ENCODE measurements at regions not wholly inside any gene's neighbourhood (a gene's known extent, or its start where the extent isn't known, plus 50 kb on each side); places are given as distances from the start of the nearest gene placed in this dataset.

DNA sequence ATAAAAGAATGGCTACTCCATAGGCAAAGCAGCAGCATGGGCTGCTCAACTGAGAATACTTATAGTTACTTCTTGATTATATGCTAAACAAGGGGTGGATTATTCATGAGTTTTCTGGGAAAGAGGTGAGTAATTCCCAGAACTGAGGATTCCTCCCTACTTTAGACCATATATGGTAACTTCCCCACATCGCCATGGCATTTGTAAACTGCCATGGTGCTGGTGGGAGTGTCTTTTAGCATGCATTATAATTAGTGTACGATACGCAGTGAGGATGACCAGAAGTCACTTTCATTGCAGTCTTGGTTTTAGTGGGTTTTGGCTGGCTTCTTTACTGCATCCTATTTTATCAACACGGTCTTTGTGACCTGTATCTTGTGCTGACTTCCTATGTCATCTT is 141.5 kb downstream of the MAGEB17 start:
- DNase-seq (ENCODE audit: extremely low spot score, unreplicated experiment) = no peak
- H3K36me3 Mint-ChIP-seq = no peaks in the 10 kb centered on the region
- H3K27me3 Mint-ChIP-seq = no peaks in the 10 kb centered on the region
- H3K9me3 Mint-ChIP-seq = no peaks in the 10 kb centered on the region
- H3K4me3 Mint-ChIP-seq = no peak overlapping the region
- H3K4me1 Mint-ChIP-seq (ENCODE audit: unreplicated experiment) = no peaks in the 10 kb centered on the region
- no peak overlapping the region for H3K27ac Mint-ChIP-seq
- TF ChIP-seq, protein P1, sequence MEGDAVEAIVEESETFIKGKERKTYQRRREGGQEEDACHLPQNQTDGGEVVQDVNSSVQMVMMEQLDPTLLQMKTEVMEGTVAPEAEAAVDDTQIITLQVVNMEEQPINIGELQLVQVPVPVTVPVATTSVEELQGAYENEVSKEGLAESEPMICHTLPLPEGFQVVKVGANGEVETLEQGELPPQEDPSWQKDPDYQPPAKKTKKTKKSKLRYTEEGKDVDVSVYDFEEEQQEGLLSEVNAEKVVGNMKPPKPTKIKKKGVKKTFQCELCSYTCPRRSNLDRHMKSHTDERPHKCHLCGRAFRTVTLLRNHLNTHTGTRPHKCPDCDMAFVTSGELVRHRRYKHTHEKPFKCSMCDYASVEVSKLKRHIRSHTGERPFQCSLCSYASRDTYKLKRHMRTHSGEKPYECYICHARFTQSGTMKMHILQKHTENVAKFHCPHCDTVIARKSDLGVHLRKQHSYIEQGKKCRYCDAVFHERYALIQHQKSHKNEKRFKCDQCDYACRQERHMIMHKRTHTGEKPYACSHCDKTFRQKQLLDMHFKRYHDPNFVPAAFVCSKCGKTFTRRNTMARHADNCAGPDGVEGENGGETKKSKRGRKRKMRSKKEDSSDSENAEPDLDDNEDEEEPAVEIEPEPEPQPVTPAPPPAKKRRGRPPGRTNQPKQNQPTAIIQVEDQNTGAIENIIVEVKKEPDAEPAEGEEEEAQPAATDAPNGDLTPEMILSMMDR (conservative IDR thresholded peaks at IDR 0.05) = no peak

- Mint-ChIP-seq H3K27me3 (no peaks in the 10 kb centered on the region), H3K4me1 (ENCODE audit: unreplicated experiment) (no peaks in the 10 kb centered on the region), H3K27ac (no peak overlapping the region), H3K9me3 (no peaks in the 10 kb centered on the region), H3K36me3 (no peaks in the 10 kb centered on the region), H3K4me3 (no peak overlapping the region)
- TF ChIP-seq, protein P1 (conservative IDR thresholded peaks at IDR 0.05) = no peak
- no peak for DNase-seq (ENCODE audit: extremely low spot score, unreplicated experiment)
Observed at GRCh38 chrX:16310326-16310725, 143.0 kb downstream of the MAGEB17 start.

DNA sequence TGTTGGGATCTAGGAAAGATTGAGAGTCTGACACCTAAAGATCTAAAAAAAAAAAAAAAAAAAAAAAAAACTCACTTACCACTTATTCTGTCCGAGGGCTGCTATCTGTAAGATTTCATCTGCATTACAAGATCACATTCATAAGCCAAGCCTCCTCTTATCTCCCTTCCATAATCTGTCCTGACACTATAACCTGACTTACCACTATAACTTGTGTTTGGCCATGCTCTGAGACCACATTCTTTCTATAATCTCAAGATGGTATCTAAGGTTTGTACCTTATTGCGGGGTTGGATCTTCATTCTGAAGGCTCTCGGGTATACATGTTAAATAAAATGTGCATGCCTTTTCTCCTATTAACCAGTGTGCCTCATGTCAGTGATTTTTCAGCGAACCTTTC is 144.4 kb downstream of the MAGEB17 start:
- no peak for DNase-seq (ENCODE audit: extremely low spot score, unreplicated experiment)
- Mint-ChIP-seq H3K4me1 (ENCODE audit: unreplicated experiment) (no peaks in the 10 kb centered on the region), H3K9me3 (no peaks in the 10 kb centered on the region), H3K27me3 (no peaks in the 10 kb centered on the region), H3K27ac (no peak overlapping the region), H3K4me3 (no peak overlapping the region), H3K36me3 (no peaks in the 10 kb centered on the region)
- TF ChIP-seq, protein P1 (conservative IDR thresholded peaks at IDR 0.05) = no peak

DNA sequence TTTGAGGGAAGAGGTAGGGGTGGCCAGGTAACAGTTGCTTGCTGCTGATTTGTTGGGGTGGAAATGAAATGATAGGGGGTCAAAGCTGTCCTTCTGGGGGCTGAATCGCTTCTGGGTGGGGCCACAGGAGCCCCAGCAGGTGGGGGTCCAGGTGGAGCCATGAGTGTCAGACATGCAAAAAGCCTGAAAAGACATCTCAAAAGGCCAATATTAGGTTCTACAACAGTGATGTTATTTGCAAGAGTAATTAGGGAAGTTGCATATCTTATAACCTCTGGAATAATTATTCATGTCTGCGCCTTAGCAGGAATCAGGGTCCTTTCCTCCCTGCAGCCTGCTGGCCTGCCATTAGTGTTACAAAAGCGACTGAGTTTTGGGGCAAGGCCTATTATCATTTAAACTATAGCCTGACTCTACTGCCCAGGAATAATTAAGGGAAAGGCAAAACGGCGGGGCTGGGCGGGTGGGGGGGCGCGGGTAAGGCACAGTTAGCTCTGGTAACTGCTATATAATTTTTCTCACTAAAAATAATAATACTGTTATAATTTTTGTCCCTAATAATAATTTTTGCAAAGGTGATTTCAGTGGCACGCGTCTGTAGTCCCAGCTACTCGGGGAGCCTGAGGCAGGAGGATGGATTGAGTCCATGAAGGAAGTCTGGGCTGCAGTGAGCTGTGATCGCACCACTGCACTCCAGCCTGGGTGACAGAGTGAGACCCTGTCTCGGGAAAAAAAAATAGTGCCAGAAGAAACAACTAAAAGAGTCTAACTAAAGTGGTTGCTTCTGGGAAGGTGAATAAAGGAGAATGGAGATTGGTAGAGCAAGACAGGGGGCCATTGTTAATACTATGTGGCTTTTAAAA is 145.7 kb downstream of the MAGEB17 start:
- Mint-ChIP-seq H3K27me3 (no peaks in the 10 kb centered on the region), H3K36me3 (no peaks in the 10 kb centered on the region), H3K4me3 (no peak overlapping the region), H3K27ac (no peak overlapping the region), H3K9me3 (no peaks in the 10 kb centered on the region), H3K4me1 (ENCODE audit: unreplicated experiment) (no peaks in the 10 kb centered on the region)
- DNase-seq (ENCODE audit: extremely low spot score, unreplicated experiment) = no peak
- TF ChIP-seq, protein P1 (conservative IDR thresholded peaks at IDR 0.05) = no peak

DNA sequence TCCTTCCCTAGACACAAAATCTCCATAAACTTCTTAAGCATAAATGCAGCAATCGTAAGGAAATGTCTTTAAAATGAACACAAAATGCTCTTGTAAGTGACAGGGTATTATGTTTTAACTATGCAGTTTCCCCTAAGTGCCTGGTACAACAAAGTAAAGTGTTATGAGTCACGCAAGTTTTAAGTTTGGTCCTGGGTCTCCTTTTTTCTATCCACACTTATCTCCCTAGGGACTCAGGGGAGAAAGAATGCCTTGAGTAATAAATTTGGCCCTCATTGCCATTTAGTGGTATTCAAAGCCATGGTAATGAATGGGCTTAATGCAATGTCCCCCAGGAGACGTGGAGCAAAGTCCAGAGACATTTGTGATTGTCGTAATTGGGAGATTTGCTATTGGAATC is 149.1 kb downstream of the MAGEB17 start:
- DNase-seq (ENCODE audit: extremely low spot score, unreplicated experiment) = no peak
- no peak overlapping the region for H3K4me3 Mint-ChIP-seq
- no peaks in the 10 kb centered on the region for H3K27me3 Mint-ChIP-seq
- TF ChIP-seq, protein P1 (conservative IDR thresholded peaks at IDR 0.05) = no peak
- H3K9me3 Mint-ChIP-seq = peaks cover 5% of the 10 kb centered on the region
- no peaks in the 10 kb centered on the region for H3K36me3 Mint-ChIP-seq
- H3K4me1 Mint-ChIP-seq (ENCODE audit: unreplicated experiment) = no peaks in the 10 kb centered on the region
- H3K27ac Mint-ChIP-seq = peak overlapping the region; percentile 39

Measured in type B pancreatic cell (in vitro differentiated cells).